T-helper 17 cell (primary cell): ENCODE measurements at regions not wholly inside any gene's neighbourhood (a gene's known extent, or its start where the extent isn't known, plus 50 kb on each side); places are given as distances from the start of the nearest gene placed in this dataset.
"Not testable (repeated sequence)": the region's sequence is repeated elsewhere in the genome, so short reads cannot be mapped to it uniquely, and the experiment has no call there.

Experiments used
- ATAC-seq: fragments of 150-1000 bp; cut with Tn5 transposase; 2 replicates; pipeline ENCODE4 v1.10.0; 2021; ENCODE audit warnings: mild to moderate bottlenecking, moderate library complexity
- DNase-seq, 3 donors: peaks; one replicate each; pipeline versions ENCODE4 v3.0.0 to v3.0.0-alpha.2; 2020 to 2021
- H3K9me3 ChIP-seq: one replicate; pipeline ENCODE4 v1.7.0; 2013; ENCODE audit warnings: low read length, mild to moderate bottlenecking; ENCODE audit not compliant: control insufficient read depth, poor library complexity, severe bottlenecking
- H3K27ac Mint-ChIP-seq: one replicate; pipeline ENCODE4 v1.8.0; 2022; ENCODE audit warnings: mild to moderate bottlenecking, moderate library complexity, mixed read lengths
- H3K27me3 Mint-ChIP-seq: one replicate; pipeline ENCODE4 v1.8.0; 2022; ENCODE audit warnings: mixed read lengths
- H3K36me3 Mint-ChIP-seq: one replicate; pipeline ENCODE4 v1.8.0; 2022; ENCODE audit warnings: low read depth, mixed read lengths
- H3K4me1 Mint-ChIP-seq: one replicate; pipeline ENCODE4 v1.8.0; 2022; ENCODE audit warnings: mild to moderate bottlenecking, mixed read lengths
- H3K4me3 Mint-ChIP-seq: one replicate; pipeline ENCODE4 v1.8.0; 2022; ENCODE audit warnings: mild to moderate bottlenecking, moderate library complexity, mixed read lengths

DNA sequence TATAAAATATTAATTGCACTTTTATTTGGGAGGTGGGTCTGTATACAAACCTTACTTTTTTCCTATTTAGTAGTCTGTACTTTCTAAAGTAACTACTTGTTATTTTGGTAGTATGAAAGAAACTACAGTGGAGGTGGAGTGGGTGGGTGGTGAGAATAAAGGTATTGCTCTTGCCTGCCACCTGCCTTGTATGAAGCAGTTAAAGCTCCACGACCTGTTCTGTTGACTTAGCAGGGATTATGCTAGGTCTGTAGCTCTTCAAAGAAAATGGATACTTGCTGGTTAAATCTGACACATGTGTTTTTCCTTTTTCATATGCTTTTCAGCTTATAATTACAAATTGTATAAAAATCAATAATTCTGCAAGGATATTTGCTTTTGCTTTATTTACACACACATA is 111.9 kb downstream of the EHF start:
- no peaks in the 10 kb centered on the region for H3K9me3 ChIP-seq
- Mint-ChIP-seq H3K4me3 (no peak overlapping the region), H3K27ac (no peak overlapping the region), H3K36me3 (no peaks in the 10 kb centered on the region), H3K4me1 (no peaks in the 10 kb centered on the region), H3K27me3 (peaks cover 31% of the 10 kb centered on the region)
- ATAC-seq = no peak
- DNase-seq = no peak

DNA sequence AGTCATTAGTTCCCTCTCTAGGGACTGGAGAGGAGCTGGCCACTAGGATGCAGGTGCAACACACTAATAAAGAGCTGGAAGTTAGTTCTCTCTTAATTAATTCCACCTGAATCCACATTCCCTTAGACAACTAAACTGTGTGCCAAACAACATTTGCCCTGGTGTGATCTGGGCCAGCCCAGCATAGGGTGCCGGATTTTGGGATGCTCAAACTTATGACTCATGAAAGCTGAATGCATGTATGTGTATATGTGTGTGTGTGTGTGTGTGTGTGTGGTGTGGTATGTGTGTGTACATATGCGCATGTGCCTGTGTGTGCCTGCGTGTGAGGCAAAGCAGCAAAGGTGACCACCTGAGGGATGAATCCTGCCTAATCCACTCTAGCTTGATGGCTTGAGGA is 110.7 kb downstream of the EHF start:
- no peaks in the 10 kb centered on the region for H3K4me1 Mint-ChIP-seq
- H3K36me3 Mint-ChIP-seq = no peaks in the 10 kb centered on the region
- ATAC-seq (no peak), DNase-seq (no peak)
- no peaks in the 10 kb centered on the region for H3K9me3 ChIP-seq
- H3K4me3 Mint-ChIP-seq = no peak overlapping the region
- H3K27me3 Mint-ChIP-seq = peaks cover 24% of the 10 kb centered on the region
- no peak overlapping the region for H3K27ac Mint-ChIP-seq

DNA sequence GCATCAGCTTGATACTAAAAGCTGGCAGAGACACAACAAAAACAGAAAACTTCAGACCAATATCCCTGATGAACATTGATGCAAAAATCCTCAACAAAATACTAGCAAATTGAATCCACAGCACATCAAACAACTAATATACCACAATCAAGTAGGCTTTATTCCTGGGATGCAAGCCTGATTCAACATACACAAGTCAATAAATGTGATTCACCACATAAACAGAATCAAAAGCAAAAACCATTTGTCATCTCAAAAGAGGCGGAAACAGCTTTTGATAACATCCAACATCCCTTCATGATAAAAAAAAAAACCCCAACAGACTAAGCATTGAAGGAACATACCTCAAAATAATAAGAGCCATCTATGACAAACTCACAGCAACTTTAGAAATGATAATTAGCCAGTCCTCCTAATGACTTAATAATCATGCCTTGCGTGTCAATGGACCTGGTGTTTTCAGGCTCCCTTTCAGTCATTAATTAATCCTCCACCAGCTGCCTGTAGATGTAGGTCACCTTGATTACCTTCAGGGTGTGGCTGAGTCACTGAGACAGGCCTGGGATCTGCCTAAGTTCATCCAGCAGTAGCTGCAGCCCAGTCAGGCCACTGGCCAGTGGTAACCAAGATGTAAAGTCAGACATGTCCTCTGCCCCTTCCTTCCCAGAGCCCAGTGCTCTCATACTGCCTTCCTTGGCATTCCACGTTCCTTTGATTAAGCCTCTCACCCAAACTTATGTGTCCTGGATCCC is 109.8 kb downstream of the EHF start:
- Mint-ChIP-seq H3K36me3 (no peaks in the 10 kb centered on the region), H3K4me3 (no peak overlapping the region), H3K4me1 (no peaks in the 10 kb centered on the region), H3K27me3 (peaks cover 20% of the 10 kb centered on the region), H3K27ac (no peak overlapping the region)
- no peak for ATAC-seq
- no peaks in the 10 kb centered on the region for H3K9me3 ChIP-seq
- DNase-seq = no peak

DNA sequence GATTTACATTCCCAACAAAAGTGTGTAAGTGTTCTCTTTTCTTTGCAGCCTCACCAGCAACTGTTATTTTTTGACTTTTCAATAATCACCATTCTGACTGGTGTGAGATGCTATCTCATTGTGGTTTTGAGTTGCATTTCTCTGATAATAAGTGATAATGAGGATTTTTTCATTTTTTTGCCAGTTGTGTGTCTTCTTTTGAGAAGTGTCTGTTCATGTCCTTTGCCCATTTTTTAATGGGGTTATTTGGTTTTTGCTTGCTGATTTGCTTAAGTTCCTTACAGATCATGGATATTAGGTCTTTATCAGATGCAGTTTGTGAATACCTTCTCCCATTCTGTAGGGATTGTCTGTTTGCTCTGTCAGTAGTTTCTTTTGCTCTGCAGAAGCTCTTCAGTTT is 107.7 kb downstream of the EHF start:
- H3K9me3 ChIP-seq = no peaks in the 10 kb centered on the region
- Mint-ChIP-seq H3K4me1 (no peaks in the 10 kb centered on the region), H3K27ac (no peak overlapping the region), H3K27me3 (peaks cover 18% of the 10 kb centered on the region), H3K4me3 (no peak overlapping the region), H3K36me3 (no peaks in the 10 kb centered on the region)
- ATAC-seq = no peak
- no peak for DNase-seq

DNA sequence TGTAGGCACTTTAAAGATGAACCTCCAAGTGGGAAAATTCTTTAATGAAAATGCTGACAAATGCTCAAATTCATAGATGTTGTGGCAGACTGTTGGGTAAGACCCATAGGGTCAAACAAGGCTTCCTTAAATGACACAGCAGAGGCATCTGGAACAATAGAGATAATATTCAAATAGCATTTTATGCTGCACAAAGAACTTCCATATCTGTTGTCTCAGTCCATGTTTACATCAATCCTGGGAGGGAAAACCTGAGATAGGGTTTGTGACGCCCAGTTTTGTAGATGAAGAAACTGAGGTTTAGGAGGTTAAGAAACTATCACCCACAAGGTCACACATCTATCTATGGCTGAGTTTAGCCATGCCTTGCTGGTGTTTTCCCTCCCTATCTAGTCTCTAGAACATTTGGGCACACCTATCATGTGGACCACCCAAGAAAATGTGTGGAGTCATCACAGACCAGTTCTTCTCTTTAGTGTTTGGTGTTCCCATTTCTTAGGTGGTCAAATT is 106.4 kb downstream of the EHF start:
- no peak overlapping the region for H3K4me3 Mint-ChIP-seq
- ATAC-seq (no peak), DNase-seq (no peak)
- H3K27ac Mint-ChIP-seq = no peak overlapping the region
- H3K4me1 Mint-ChIP-seq = no peaks in the 10 kb centered on the region
- H3K9me3 ChIP-seq = no peaks in the 10 kb centered on the region
- H3K36me3 Mint-ChIP-seq = no peaks in the 10 kb centered on the region
- peaks cover 18% of the 10 kb centered on the region for H3K27me3 Mint-ChIP-seq

DNA sequence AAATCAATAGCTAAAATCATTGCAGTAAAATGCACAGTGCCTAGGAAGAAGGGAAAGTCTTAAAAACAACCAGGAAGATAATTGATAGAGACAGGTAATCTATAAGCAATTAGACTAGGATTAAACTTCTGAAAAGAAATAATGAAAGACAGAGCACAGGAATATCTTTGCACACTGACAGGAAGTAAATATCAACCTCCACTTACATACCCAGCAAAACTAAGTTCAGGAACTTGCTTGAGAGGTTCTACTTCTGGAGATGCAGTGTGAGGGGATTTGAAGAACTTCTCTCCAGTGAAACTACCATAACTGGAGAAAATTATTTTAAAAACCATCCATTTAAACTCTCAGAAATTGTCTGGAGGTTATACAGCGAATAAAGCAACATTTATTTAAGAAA is 104.1 kb downstream of the EHF start:
- H3K4me3 Mint-ChIP-seq = no peak overlapping the region
- DNase-seq = no peak
- no peak for ATAC-seq

DNA sequence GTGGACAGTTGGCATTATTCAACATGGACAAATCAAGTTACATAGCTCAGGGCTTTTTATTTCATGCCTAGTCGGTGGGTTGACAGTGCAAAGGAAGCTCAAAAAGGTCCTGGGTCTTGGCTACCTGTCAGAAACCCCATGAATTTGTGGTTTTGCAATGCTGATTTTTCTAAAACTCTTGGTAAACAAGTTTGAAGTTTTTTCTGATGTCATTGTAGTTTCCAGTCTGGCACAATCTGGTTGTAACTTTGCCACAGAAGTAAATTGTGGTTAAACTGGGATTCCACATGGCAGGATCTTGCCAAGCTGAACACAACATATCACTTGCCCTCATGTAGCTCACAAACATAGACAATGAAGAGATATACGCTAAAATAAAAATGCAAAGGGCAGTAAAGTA is 100.8 kb downstream of the EHF start:
- H3K4me1 Mint-ChIP-seq = no peaks in the 10 kb centered on the region
- H3K27me3 Mint-ChIP-seq = no peaks in the 10 kb centered on the region
- DNase-seq (no peak), ATAC-seq (no peak)
- no peaks in the 10 kb centered on the region for H3K9me3 ChIP-seq
- no peak overlapping the region for H3K27ac Mint-ChIP-seq
- H3K36me3 Mint-ChIP-seq = no peaks in the 10 kb centered on the region
- no peak overlapping the region for H3K4me3 Mint-ChIP-seq

More for the DNA sequence above, 104.1 kb downstream of the EHF start:
- Mint-ChIP-seq H3K4me1 (no peaks in the 10 kb centered on the region), H3K27me3 (no peaks in the 10 kb centered on the region), H3K27ac (no peak overlapping the region), H3K36me3 (no peaks in the 10 kb centered on the region)
- no peaks in the 10 kb centered on the region for H3K9me3 ChIP-seq

DNA sequence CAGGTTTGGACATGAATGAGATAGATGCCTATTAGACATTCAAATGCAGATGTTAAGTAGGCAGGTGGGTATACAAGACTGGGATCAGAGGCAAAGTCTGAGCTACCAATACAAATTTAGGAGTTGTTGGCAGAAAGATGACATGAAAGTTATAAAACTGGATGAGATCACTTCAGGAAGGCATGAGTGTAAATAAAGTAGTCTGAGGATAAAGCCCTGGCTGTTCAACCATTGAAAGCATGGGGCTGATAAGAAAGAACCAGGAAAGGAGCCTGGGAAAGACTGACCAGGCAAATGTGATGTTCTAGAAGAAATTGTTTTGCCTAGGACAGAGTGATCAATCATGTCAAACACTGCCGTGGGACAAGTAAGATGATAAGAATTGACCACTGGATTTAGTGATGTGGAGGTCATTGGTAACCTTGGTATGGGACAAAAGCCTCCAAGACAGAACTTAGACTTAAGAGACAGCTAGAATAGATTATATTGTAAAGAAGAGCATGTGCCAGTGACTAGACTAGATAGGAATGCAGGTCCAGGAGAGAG is 98.5 kb downstream of the EHF start:
- H3K9me3 ChIP-seq = no peaks in the 10 kb centered on the region
- Mint-ChIP-seq H3K4me3 (no peak overlapping the region), H3K4me1 (no peaks in the 10 kb centered on the region), H3K27me3 (no peaks in the 10 kb centered on the region), H3K36me3 (no peaks in the 10 kb centered on the region), H3K27ac (no peak overlapping the region)
- ATAC-seq = no peak
- no peak for DNase-seq

DNA sequence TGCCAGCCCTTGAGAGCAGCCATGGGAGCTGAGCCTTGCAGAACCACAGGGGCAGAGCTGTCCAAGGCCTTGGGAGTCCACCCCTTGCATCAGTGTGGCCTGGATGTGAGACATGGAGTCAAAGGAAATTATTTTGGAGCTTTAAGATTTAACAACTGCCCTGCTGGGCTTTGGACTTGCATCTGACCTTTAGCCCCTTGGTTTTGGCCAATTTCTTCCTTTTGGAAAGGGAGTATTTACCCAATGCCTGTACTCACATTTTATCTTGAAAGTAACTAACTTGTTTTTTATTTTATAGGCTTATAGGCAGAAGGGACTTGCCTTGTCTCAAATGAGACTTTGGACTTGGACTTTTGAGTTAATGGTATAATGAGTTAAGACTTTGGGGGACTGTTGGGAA is 92.7 kb downstream of the EHF start:
- not testable (repeated sequence) for ATAC-seq, H3K27me3 Mint-ChIP-seq, H3K4me3 Mint-ChIP-seq, DNase-seq, H3K36me3 Mint-ChIP-seq, H3K4me1 Mint-ChIP-seq, H3K9me3 ChIP-seq, H3K27ac Mint-ChIP-seq
